Renal pelvis (tissue), 1 donor: ENCODE measurements at regions not wholly inside any gene's neighbourhood (a gene's known extent, or its start where the extent isn't known, plus 50 kb on each side); places are given as distances from the start of the nearest gene placed in this dataset.

Experiments
- DNase-seq: peaks from one replicate; pipeline ENCODE4 v3.0.0-alpha.2; 2013

- DNase-seq: no peak
These were observed 270.2 kb upstream of the PRDM1 start for GRCh38 chr6:105815661-105816555.

- no peak for DNase-seq
These were observed 271.2 kb upstream of the PRDM1 start for GRCh38 chr6:105814745-105815536.

- no peak for DNase-seq
These were observed 275.1 kb upstream of the PRDM1 start for GRCh38 chr6:105810922-105811482.

GRCh38 chr6:105810105-105810921 lies 275.8 kb upstream of the PRDM1 start:
- DNase-seq: no peak

GRCh38 chr6:105808571-105808970 lies 277.6 kb upstream of the PRDM1 start:
- no peak for DNase-seq

GRCh38 chr6:105807905-105808304 lies 278.2 kb upstream of the PRDM1 start:
- no peak for DNase-seq

GRCh38 chr6:105806486-105806920 lies 279.6 kb upstream of the PRDM1 start:
- DNase-seq: no peak

- no peak for DNase-seq
These were observed 280.6 kb upstream of the PRDM1 start for GRCh38 chr6:105805501-105806023.

- no peak for DNase-seq
These were observed 281.7 kb upstream of the PRDM1 start for GRCh38 chr6:105804424-105804823.

GRCh38 chr6:105804000-105804399 lies 282.1 kb upstream of the PRDM1 start:
- DNase-seq: no peak

- DNase-seq: no peak
These were observed 282.7 kb upstream of the PRDM1 start for GRCh38 chr6:105803442-105803841.

- no peak for DNase-seq
These were observed 283.4 kb upstream of the PRDM1 start for GRCh38 chr6:105802703-105803102.

GRCh38 chr6:105800871-105801270 lies 285.3 kb upstream of the PRDM1 start:
- no peak for DNase-seq

- no peak for DNase-seq
These were observed 285.7 kb upstream of the PRDM1 start for GRCh38 chr6:105800398-105800797.

GRCh38 chr6:105799056-105799455 lies 287.1 kb upstream of the PRDM1 start:
- no peak for DNase-seq

GRCh38 chr6:105797983-105798453 lies 288.1 kb upstream of the PRDM1 start:
- DNase-seq: no peak

GRCh38 chr6:105797286-105797979 lies 288.7 kb upstream of the PRDM1 start:
- DNase-seq: no peak

- DNase-seq: no peak
These were observed 290.1 kb upstream of the PRDM1 start for GRCh38 chr6:105795913-105796517.

- no peak for DNase-seq
These were observed 290.8 kb upstream of the PRDM1 start for GRCh38 chr6:105795366-105795765.

- no peak for DNase-seq
These were observed 291.3 kb upstream of the PRDM1 start for GRCh38 chr6:105794870-105795269.
